Spleen (tissue), 11 donors: ENCODE measurements at regions not wholly inside any gene's neighbourhood (a gene's known extent, or its start where the extent isn't known, plus 50 kb on each side); places are given as distances from the start of the nearest gene placed in this dataset.

Experiments
- DNase-seq: peaks from one replicate; pipeline ENCODE4 v3.0.0-alpha.2; 2020
- H3K27ac ChIP-seq, 8 donors: fragments of 200-600 bp; sonication (generic) in 7 of 8; 1 replicate in 4 of 8; 2 replicates in 4 of 8; pipeline versions ENCODE4 v1.5.0 to v1.8.0; 2016 to 2021; ENCODE audit warnings: inconsistent platforms in 4 of 8, mild to moderate bottlenecking in 4 of 8, moderate library complexity in 1 of 8
- H3K27me3 ChIP-seq, 7 donors: fragments of 200-600 bp; sonication (generic) in 6 of 7; replicated peaks in 1 of 7; 1 replicate in 4 of 7; 2 replicates in 3 of 7; pipeline versions ENCODE4 v1.5.0 to v1.8.0; 2016 to 2021; ENCODE audit warnings: inconsistent platforms in 3 of 7, mild to moderate bottlenecking in 1 of 7
- H3K36me3 ChIP-seq, 6 donors: fragments of 200-600 bp; sonication (generic) in 5 of 6; 1 replicate in 4 of 6; 2 replicates in 2 of 6; pipeline versions ENCODE4 v1.5.0 to v1.8.0; 2016 to 2021; ENCODE audit warnings: inconsistent platforms in 2 of 6
- H3K4me1 ChIP-seq, 6 donors: fragments of 200-600 bp; sonication (generic) in 5 of 6; 1 replicate in 3 of 6; 2 replicates in 3 of 6; pipeline versions ENCODE4 v1.5.0 to v1.8.0; 2016 to 2021; ENCODE audit warnings: inconsistent platforms in 3 of 6
- H3K4me3 ChIP-seq, 8 donors: fragments of 200-600 bp; sonication (generic) in 7 of 8; 1 replicate in 4 of 8; 2 replicates in 4 of 8; pipeline versions ENCODE4 v1.5.0 to v1.8.0; 2016 to 2021; ENCODE audit warnings: inconsistent platforms in 4 of 8, mild to moderate bottlenecking in 4 of 8, moderate library complexity in 2 of 8
- H3K9me3 ChIP-seq, 8 donors: fragments of 200-600 bp; sonication (generic) in 7 of 8; 1 replicate in 4 of 8; 2 replicates in 4 of 8; pipeline versions ENCODE4 v1.5.0 to v1.8.0; 2016 to 2021; ENCODE audit warnings: inconsistent platforms in 4 of 8
- POLR2A ChIP-seq, 3 donors: fragments of 450-650 bp; IDR thresholded peaks; one replicate each; pipeline ENCODE4 v1.5.1; 2017; ENCODE audit warnings: antibody characterized with exemption in 3 of 3, mild to moderate bottlenecking in 1 of 3
- POLR2AphosphoS5 ChIP-seq, 3 donors: sonication (generic); formaldehyde crosslinking; IDR thresholded peaks; one replicate each; pipeline ENCODE4 v1.5.1; 2017; ENCODE audit warnings: antibody characterized with exemption in 3 of 3
- WGBS, 5 donors: extraction: QIAGEN DNeasy Blood & Tissue Kit in 3 of 5; methylation state at CpG; one replicate each; pipeline versions ENCODE4 v1.1.5 to v1.1.7; 2013 to 2018; 5-methylcytosine and 5-hydroxymethylcytosine counted together
- intact Hi-C: fragments of 100-400 bp; cut with DNase I; formaldehyde crosslinking; loops from one replicate; pipeline ENCODE4 v1.15.0; 2023; ENCODE audit warnings: low total_unique reads
- TF ChIP-seq, protein P1 (sequence below), 11 experiments: fragments of 200-600 bp in 7 of 11; fragments of 450-650 bp in 4 of 11; sonication (generic) in 4 of 11; IDR thresholded peaks in 8 of 11; conservative IDR thresholded peaks in 3 of 11; 1 replicate in 7 of 11; 2 replicates in 4 of 11; pipeline versions ENCODE4 v1.4.0 to v1.8.0; 2016 to 2021; ENCODE audit warnings: antibody characterized with exemption in 11 of 11, inconsistent platforms in 4 of 11, mild to moderate bottlenecking in 1 of 11
- donor health status: healthy with polysubstance abuse.
- donor health status: DM: no; HTN: no; CAD: no; lungs with moderate emphysema.
- donor health status: DM: no; HTN: no; CAD: no.
- donor health status: Bipolar disorder and iron deficiency.
- donor health status: healthy.
- donor health status: DM: no; HTN: no; CAD: no.
- donor health status: DM: yes; HTN: yes; CAD: no.

DNA sequence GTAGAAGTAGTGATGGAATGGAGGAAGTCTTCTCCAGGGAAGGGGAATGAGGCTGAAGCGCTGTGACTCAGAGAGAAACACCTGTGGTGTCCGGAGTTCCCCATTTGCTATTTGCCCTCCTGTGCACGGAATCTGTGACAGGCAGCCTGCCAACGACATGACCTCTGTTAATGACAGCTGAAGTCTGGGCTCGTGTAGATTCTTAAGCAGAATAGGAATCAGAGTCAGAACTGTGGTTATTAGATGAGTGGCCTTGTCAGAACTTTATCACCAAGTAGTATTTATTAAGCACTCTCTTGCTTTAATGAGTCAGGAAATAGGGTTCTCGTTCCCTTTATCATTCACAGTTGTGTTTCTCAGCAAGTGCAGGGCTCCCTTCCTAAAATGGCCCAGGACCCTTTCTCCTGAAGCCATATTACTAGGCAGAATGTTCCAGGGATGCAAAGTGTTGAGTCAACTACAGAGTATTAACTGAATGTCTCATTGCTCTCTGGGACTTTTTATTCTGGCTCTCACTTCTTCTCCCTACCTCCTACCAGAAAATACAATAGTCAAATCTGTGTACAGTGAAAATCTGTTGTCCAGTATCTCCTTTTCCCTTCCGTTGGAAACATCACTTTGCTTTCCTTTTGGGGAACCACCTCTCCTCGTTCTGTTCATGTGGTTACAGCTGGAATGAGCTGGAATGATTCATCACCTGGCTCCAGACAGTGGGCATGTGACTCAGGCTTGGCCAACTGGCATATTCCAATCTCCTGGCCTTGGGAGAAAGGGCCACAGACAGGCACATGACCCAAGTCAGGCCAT lies 77.8 kb upstream of the MAX start:
- Histone ChIP-seq H3K4me3 (no peak overlapping the region), H3K27ac (peak overlapping the region in 1 of 8 donors; percentile 27), H3K4me1 (peaks cover 5 to 12% (median 10%) of the 10 kb centered on the region in 6 donors), H3K36me3 (no peaks in the 10 kb centered on the region), H3K27me3 (no peaks in the 10 kb centered on the region), H3K9me3 (peaks cover 3 to 18% (median 14%) of the 10 kb centered on the region in 8 donors)
- no peak for DNase-seq
- WGBS, 5 donors: 22 to 31% (median 23%) methylated on average over 8 of the region's 8 CpGs
- TF ChIP-seq, protein P1, sequence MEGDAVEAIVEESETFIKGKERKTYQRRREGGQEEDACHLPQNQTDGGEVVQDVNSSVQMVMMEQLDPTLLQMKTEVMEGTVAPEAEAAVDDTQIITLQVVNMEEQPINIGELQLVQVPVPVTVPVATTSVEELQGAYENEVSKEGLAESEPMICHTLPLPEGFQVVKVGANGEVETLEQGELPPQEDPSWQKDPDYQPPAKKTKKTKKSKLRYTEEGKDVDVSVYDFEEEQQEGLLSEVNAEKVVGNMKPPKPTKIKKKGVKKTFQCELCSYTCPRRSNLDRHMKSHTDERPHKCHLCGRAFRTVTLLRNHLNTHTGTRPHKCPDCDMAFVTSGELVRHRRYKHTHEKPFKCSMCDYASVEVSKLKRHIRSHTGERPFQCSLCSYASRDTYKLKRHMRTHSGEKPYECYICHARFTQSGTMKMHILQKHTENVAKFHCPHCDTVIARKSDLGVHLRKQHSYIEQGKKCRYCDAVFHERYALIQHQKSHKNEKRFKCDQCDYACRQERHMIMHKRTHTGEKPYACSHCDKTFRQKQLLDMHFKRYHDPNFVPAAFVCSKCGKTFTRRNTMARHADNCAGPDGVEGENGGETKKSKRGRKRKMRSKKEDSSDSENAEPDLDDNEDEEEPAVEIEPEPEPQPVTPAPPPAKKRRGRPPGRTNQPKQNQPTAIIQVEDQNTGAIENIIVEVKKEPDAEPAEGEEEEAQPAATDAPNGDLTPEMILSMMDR (IDR thresholded peaks at IDR 0.05 in 8 of 11, conservative IDR thresholded peaks at IDR 0.05 in 3 of 11): no peak
- TF ChIP-seq POLR2AphosphoS5 (IDR thresholded peaks at IDR 0.05) (no peak), POLR2A (IDR thresholded peaks at IDR 0.05) (no peak)
- intact Hi-C loops: loop anchor here (10.0 kb wide), 1 partner anchor 235 kb away; the partner anchor contains the start of gene FUT8

DNA sequence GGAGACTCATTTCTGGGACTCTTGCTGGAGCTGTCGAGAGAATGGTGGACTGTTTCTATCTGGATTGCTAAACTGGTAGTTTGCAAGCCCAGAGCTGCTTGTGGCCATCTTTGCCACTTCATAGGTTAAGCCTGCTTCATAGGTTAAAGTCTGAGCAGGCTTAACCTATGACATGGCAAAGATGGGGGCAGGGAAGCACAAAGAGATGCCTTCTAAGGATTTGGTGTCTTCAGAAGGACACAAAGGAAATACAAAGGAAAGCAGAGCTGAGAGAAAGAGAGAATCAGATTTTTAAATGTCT lies 78.4 kb upstream of the MAX start:
- intact Hi-C loops: no loop called here
- H3K36me3 ChIP-seq: no peaks in the 10 kb centered on the region
- 80 to 100% (median 82%) methylated on average over 1 of the region's 1 CpG for WGBS, 5 donors
- H3K9me3 ChIP-seq: peaks cover 3 to 18% (median 14%) of the 10 kb centered on the region in 8 donors
- no peak overlapping the region for H3K4me3 ChIP-seq
- DNase-seq: no peak
- H3K4me1 ChIP-seq: peaks cover 5 to 12% (median 10%) of the 10 kb centered on the region in 6 donors
- H3K27ac ChIP-seq: no peak overlapping the region
- TF ChIP-seq POLR2A (IDR thresholded peaks at IDR 0.05) (no peak), POLR2AphosphoS5 (IDR thresholded peaks at IDR 0.05) (no peak)
- TF ChIP-seq, protein P1 (IDR thresholded peaks at IDR 0.05 in 8 of 11, conservative IDR thresholded peaks at IDR 0.05 in 3 of 11): no peak
- H3K27me3 ChIP-seq: no peaks in the 10 kb centered on the region

DNA sequence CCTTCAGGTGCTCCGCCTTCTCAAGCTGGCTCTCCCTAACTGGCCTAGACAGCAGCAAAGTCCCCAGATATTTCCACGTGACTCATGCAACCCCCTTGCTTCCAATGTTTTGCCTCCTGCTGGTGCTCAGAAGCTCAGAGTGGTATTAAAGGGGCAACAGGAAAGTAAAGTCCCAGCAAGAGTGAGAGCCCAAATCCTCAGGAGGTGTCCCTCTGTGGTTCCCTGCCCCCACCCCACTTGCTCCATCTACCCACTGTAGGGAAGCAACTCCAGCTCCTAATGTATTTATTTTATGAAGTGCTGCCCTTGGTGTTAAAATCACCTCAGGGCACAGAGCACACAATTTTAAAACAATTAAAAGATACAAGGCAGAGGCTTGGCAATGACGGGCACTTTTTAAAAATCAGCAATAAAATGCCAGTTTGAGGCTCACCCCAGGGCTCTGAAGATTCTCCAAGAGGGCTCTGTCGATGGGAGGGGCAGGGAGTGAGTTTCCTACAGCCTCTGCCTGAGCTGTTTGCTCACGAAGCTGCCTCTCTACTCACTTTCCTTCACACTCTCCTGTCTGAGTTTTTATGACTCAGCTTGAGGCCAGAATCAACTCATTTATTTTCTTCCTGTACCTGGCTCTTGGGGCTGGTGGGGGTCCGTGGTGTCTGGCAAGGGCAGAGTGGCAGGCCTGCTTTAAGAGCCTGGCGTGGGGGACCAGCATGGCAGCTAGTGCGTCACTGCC lies 81.9 kb upstream of the MAX start:
- peaks cover 3 to 18% (median 14%) of the 10 kb centered on the region in 8 donors for H3K9me3 ChIP-seq
- WGBS, 5 donors: 64 to 78% (median 74%) methylated on average over 8 of the region's 8 CpGs

More for the DNA sequence above, 81.9 kb upstream of the MAX start:
- Histone ChIP-seq H3K36me3 (no peaks in the 10 kb centered on the region), H3K4me1 (peaks cover 5 to 12% (median 10%) of the 10 kb centered on the region in 6 donors), H3K27ac (no peak overlapping the region), H3K27me3 (no peaks in the 10 kb centered on the region), H3K4me3 (no peak overlapping the region)
- no peak for DNase-seq
- intact Hi-C loops: no loop called here
- no peak for TF ChIP-seq POLR2A (IDR thresholded peaks at IDR 0.05)
- TF ChIP-seq POLR2AphosphoS5 (IDR thresholded peaks at IDR 0.05): no peak
- TF ChIP-seq, protein P1 (IDR thresholded peaks at IDR 0.05 in 8 of 11, conservative IDR thresholded peaks at IDR 0.05 in 3 of 11): no peak
